ENCODE measurements at regions not wholly inside any gene's neighbourhood (a gene's known extent, or its start where the extent isn't known, plus 50 kb on each side); places are given as distances from the start of the nearest gene placed in this dataset.

- Mint-ChIP-seq H3K27me3 (ENCODE audit: low read depth) (peaks cover 18% of the 10 kb centered on the region), H3K36me3 (ENCODE audit: low read depth) (no peaks in the 10 kb centered on the region), H3K4me3 (ENCODE audit: unreplicated experiment) (no peak overlapping the region), H3K4me1 (ENCODE audit: low read depth) (peaks cover 4% of the 10 kb centered on the region), H3K9me3 (ENCODE audit: low read depth) (no peaks in the 10 kb centered on the region), H3K27ac (ENCODE audit: unreplicated experiment) (no peak overlapping the region)
- DNase-seq (ENCODE audit: low spot score) = no peak
- TF ChIP-seq CTCF (IDR thresholded peaks at IDR 0.05) = no peak
Observed at GRCh38 chr11:70603756-70604211, 205.5 kb downstream of the CTTN start.

- peaks cover 18% of the 10 kb centered on the region for H3K27me3 Mint-ChIP-seq (ENCODE audit: low read depth)
- no peak overlapping the region for H3K4me3 Mint-ChIP-seq (ENCODE audit: unreplicated experiment)
- no peaks in the 10 kb centered on the region for H3K36me3 Mint-ChIP-seq (ENCODE audit: low read depth)
- TF ChIP-seq CTCF (IDR thresholded peaks at IDR 0.05) = no peak
- H3K9me3 Mint-ChIP-seq (ENCODE audit: low read depth) = no peaks in the 10 kb centered on the region
- H3K27ac Mint-ChIP-seq (ENCODE audit: unreplicated experiment) = no peak overlapping the region
- H3K4me1 Mint-ChIP-seq (ENCODE audit: low read depth) = peaks cover 6% of the 10 kb centered on the region
- DNase-seq (ENCODE audit: low spot score) = no peak
Observed at GRCh38 chr11:70604221-70604620, 205.9 kb downstream of the CTTN start.

- Mint-ChIP-seq H3K4me1 (ENCODE audit: low read depth) (peaks cover 6% of the 10 kb centered on the region), H3K27ac (ENCODE audit: unreplicated experiment) (no peak overlapping the region), H3K4me3 (ENCODE audit: unreplicated experiment) (no peak overlapping the region), H3K9me3 (ENCODE audit: low read depth) (no peaks in the 10 kb centered on the region), H3K36me3 (ENCODE audit: low read depth) (no peaks in the 10 kb centered on the region), H3K27me3 (ENCODE audit: low read depth) (peaks cover 17% of the 10 kb centered on the region)
- no peak for TF ChIP-seq CTCF (IDR thresholded peaks at IDR 0.05)
- DNase-seq (ENCODE audit: low spot score) = no peak
Observed at GRCh38 chr11:70604630-70605467, 206.5 kb downstream of the CTTN start.

GRCh38 chr11:70605468-70605815 lies 207.1 kb downstream of the CTTN start:
- no peak for DNase-seq (ENCODE audit: low spot score)
- H3K36me3 Mint-ChIP-seq (ENCODE audit: low read depth) = no peaks in the 10 kb centered on the region
- no peaks in the 10 kb centered on the region for H3K9me3 Mint-ChIP-seq (ENCODE audit: low read depth)
- H3K4me3 Mint-ChIP-seq (ENCODE audit: unreplicated experiment) = no peak overlapping the region
- peaks cover 10% of the 10 kb centered on the region for H3K4me1 Mint-ChIP-seq (ENCODE audit: low read depth)
- TF ChIP-seq CTCF (IDR thresholded peaks at IDR 0.05) = no peak
- H3K27me3 Mint-ChIP-seq (ENCODE audit: low read depth) = peaks cover 16% of the 10 kb centered on the region
- no peak overlapping the region for H3K27ac Mint-ChIP-seq (ENCODE audit: unreplicated experiment)

- DNase-seq (ENCODE audit: low spot score) = no peak
- H3K27ac Mint-ChIP-seq (ENCODE audit: unreplicated experiment) = no peak overlapping the region
- TF ChIP-seq CTCF (IDR thresholded peaks at IDR 0.05) = no peak
- no peaks in the 10 kb centered on the region for H3K36me3 Mint-ChIP-seq (ENCODE audit: low read depth)
- H3K4me3 Mint-ChIP-seq (ENCODE audit: unreplicated experiment) = no peak overlapping the region
- peaks cover 14% of the 10 kb centered on the region for H3K4me1 Mint-ChIP-seq (ENCODE audit: low read depth)
- H3K27me3 Mint-ChIP-seq (ENCODE audit: low read depth) = peaks cover 18% of the 10 kb centered on the region
- no peaks in the 10 kb centered on the region for H3K9me3 Mint-ChIP-seq (ENCODE audit: low read depth)
Observed at GRCh38 chr11:70605846-70606245, 207.5 kb downstream of the CTTN start.

Data from chondrocyte (in vitro differentiated cells).